DND-41 (cell line): ENCODE measurements at regions not wholly inside any gene's neighbourhood (a gene's known extent, or its start where the extent isn't known, plus 50 kb on each side); places are given as distances from the start of the nearest gene placed in this dataset.

Experiments
- EZH2 ChIP-seq: IDR thresholded peaks from 3 replicates; pipeline ENCODE4 v1.6.1; 2012; ENCODE audit warnings: borderline replicate concordance, low read depth, mild to moderate bottlenecking, moderate library complexity, low read length, inconsistent platforms; ENCODE audit not compliant: severe bottlenecking
- TF ChIP-seq, protein P1 (sequence below): IDR thresholded peaks from 2 replicates; pipeline ENCODE4 v1.5.1; 2012; ENCODE audit warnings: borderline replicate concordance, low read length, moderate library complexity, mild to moderate bottlenecking; ENCODE audit not compliant: poor library complexity, severe bottlenecking; ENCODE audit errors: extremely low read depth

DNA sequence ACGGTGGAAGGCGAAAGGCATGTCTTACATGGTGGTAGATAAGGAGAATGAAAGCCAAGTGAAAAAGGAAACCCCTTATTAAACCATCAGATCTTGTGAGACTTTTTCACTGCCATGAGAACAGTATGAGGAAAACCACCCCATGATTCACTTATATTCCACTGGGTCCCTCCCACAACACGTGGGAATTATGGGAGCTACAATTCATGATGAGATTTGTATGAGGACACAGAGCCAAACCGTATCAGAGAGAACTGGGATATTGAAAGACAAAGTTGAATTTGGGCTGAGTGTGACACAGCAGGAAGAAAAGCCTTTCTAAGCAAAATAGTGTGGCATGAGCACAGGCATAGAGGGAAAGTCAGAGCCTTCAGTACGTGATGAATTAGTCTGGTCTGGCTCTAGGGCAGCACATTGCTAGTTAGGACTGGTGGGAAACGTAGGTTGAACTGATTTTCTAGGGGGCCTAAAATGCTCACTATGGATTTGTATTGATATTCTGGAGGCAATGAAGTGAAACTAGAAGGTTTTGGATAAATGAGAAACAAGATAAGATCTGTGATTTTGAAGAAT lies 84.8 kb upstream of the RND3 start:
- TF ChIP-seq, protein P1, sequence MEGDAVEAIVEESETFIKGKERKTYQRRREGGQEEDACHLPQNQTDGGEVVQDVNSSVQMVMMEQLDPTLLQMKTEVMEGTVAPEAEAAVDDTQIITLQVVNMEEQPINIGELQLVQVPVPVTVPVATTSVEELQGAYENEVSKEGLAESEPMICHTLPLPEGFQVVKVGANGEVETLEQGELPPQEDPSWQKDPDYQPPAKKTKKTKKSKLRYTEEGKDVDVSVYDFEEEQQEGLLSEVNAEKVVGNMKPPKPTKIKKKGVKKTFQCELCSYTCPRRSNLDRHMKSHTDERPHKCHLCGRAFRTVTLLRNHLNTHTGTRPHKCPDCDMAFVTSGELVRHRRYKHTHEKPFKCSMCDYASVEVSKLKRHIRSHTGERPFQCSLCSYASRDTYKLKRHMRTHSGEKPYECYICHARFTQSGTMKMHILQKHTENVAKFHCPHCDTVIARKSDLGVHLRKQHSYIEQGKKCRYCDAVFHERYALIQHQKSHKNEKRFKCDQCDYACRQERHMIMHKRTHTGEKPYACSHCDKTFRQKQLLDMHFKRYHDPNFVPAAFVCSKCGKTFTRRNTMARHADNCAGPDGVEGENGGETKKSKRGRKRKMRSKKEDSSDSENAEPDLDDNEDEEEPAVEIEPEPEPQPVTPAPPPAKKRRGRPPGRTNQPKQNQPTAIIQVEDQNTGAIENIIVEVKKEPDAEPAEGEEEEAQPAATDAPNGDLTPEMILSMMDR: no peak
- TF ChIP-seq EZH2: no peak
